Glutamatergic neuron (in vitro differentiated cells): ENCODE measurements at regions not wholly inside any gene's neighbourhood (a gene's known extent, or its start where the extent isn't known, plus 50 kb on each side); places are given as distances from the start of the nearest gene placed in this dataset.
"Not testable (repeated sequence)": the region's sequence is repeated elsewhere in the genome, so short reads cannot be mapped to it uniquely, and the experiment has no call there.

Experiments
- DNase-seq: peaks from one replicate; pipeline ENCODE4 v3.0.0; 2022
- H3K27ac Mint-ChIP-seq: one replicate; pipeline ENCODE4 v1.8.0; 2020; ENCODE audit warnings: mild to moderate bottlenecking, mixed read lengths, inconsistent platforms; ENCODE audit not compliant: unreplicated experiment
- H3K27me3 Mint-ChIP-seq: one replicate; pipeline ENCODE4 v1.8.0; 2020; ENCODE audit warnings: mild to moderate bottlenecking, moderate library complexity, mixed read lengths, inconsistent platforms; ENCODE audit not compliant: unreplicated experiment
- H3K36me3 Mint-ChIP-seq: one replicate; pipeline ENCODE4 v1.8.0; 2020; ENCODE audit warnings: mild to moderate bottlenecking, mixed read lengths, inconsistent platforms; ENCODE audit not compliant: unreplicated experiment
- H3K4me1 Mint-ChIP-seq: one replicate; pipeline ENCODE4 v1.8.0; 2020; ENCODE audit warnings: mild to moderate bottlenecking, low read depth, mixed read lengths, inconsistent platforms; ENCODE audit not compliant: unreplicated experiment
- H3K4me3 Mint-ChIP-seq: one replicate; pipeline ENCODE4 v1.8.0; 2020; ENCODE audit warnings: mild to moderate bottlenecking, mixed read lengths, inconsistent platforms; ENCODE audit not compliant: unreplicated experiment
- H3K9me3 Mint-ChIP-seq: one replicate; pipeline ENCODE4 v1.8.0; 2020; ENCODE audit warnings: mild to moderate bottlenecking, moderate library complexity, mixed read lengths, inconsistent platforms; ENCODE audit not compliant: unreplicated experiment
- CTCF ChIP-seq: fragments of 200-600 bp; sonication (generic); IDR thresholded peaks from one replicate; pipeline ENCODE4 v1.5.0; 2021; ENCODE audit not compliant: partially characterized antibody, unreplicated experiment

DNA sequence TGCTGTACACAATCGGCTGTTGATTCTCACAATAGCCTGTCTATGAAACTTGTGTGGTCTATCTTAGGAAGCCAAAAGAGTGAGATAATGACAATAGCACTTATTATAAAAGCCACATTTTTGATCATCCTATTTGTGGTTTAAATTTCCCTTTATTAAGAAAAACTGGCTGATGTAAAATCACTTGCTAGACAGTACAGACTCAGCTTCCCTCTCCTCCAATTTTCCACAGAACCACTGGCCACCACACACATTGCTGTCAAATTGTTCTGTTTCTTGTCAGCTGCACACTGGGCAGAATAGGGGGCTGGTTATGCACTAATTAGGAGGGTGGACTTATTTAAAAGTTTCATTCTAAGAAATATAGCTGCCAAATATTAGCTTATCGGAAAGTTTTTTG lies 425.9 kb downstream of the EPHA3 start:
- no peaks in the 10 kb centered on the region for H3K36me3 Mint-ChIP-seq
- H3K27ac Mint-ChIP-seq: no peak overlapping the region
- H3K27me3 Mint-ChIP-seq: no peaks in the 10 kb centered on the region
- no peaks in the 10 kb centered on the region for H3K4me1 Mint-ChIP-seq
- TF ChIP-seq CTCF: no peak
- DNase-seq: no peak
- H3K4me3 Mint-ChIP-seq: no peak overlapping the region
- H3K9me3 Mint-ChIP-seq: no peaks in the 10 kb centered on the region

DNA sequence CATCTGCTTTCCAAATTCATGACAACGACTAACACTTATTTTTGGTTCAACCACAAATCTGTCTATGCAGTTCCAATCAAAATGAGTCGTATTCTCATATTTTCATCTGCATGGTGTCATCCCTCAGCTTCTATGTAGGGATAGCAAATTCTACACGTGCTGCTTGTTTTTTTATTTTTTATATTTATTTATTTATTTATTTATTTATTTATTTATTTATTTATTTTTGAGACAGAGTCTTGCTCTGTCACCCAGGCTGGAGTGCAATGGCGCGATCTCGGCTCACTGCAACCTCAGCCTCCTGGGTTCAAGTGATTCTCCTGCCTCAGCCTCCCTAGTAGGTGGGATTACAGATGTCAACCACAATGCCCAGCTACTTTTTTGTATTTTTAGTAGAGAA lies 447.2 kb downstream of the EPHA3 start:
- H3K36me3 Mint-ChIP-seq, H3K4me1 Mint-ChIP-seq, H3K27ac Mint-ChIP-seq, H3K4me3 Mint-ChIP-seq, H3K27me3 Mint-ChIP-seq, H3K9me3 Mint-ChIP-seq, DNase-seq: not testable (repeated sequence)

DNA sequence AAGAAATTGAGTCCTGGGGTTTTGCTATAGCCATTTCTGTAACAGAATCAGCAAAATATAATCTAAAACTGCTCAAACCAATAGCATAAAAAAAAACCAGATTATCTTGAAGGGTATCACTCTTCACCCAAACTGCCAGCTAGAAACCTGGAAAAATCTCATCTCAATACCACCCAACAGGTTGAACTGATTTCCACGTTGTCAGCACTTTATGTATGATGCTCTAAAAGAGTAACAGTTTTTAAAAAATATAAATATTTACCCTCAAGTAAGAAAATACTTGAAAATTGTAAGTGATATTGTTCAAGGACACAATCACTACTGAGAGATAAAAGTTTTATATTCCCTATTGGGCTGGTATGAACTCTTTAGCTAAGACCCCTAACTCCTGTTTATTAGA lies 451.3 kb downstream of the EPHA3 start:
- Mint-ChIP-seq H3K9me3 (peaks cover 2% of the 10 kb centered on the region), H3K27me3 (no peaks in the 10 kb centered on the region), H3K4me3 (no peak overlapping the region), H3K27ac (no peak overlapping the region), H3K36me3 (no peaks in the 10 kb centered on the region), H3K4me1 (no peaks in the 10 kb centered on the region)
- DNase-seq: no peak
- no peak for TF ChIP-seq CTCF

DNA sequence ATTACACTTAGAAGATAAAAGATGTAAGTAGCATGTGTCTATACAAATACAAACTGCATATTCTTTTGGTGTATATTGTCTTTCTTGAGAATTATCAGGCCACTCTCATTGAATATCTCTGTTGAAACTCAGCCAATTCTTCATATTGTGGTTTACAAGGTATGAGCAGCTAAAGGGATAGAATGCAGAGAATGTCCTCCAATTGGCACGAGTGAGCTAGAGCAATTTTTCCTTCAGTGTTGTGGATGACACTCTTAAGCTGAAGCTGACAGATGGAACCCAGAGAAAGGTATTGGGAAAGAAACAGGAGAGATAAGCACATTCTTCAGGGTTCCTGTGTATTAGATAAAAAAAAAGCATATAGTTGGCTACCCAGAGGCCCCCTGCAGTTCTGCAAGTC lies 453.1 kb downstream of the EPHA3 start:
- Mint-ChIP-seq H3K4me1 (no peaks in the 10 kb centered on the region), H3K9me3 (peaks cover 3% of the 10 kb centered on the region), H3K4me3 (no peak overlapping the region), H3K27ac (no peak overlapping the region), H3K27me3 (no peaks in the 10 kb centered on the region), H3K36me3 (no peaks in the 10 kb centered on the region)
- TF ChIP-seq CTCF: no peak
- no peak for DNase-seq

DNA sequence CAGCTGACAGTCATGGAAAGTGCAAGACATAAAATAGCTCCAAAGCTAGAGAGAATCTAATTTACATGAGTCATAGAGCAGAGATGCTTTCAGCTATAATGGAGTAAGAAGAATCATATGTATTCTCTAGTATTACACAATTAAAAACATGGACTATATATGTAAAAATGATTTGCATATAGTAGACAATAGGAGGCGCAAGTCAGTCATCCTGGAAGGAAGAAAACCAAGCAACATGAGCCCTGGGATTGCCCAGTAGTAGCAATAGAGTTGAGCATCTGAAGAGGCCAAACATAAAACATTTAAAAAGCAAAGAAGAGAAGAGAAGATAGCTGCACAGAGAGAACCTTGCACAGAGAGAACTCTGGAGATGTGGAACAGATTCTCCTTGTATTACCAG lies 455.0 kb downstream of the EPHA3 start:
- H3K9me3 Mint-ChIP-seq: peaks cover 3% of the 10 kb centered on the region
- no peak overlapping the region for H3K27ac Mint-ChIP-seq
- peaks cover 5% of the 10 kb centered on the region for H3K36me3 Mint-ChIP-seq
- no peak for TF ChIP-seq CTCF
- H3K4me1 Mint-ChIP-seq: no peaks in the 10 kb centered on the region
- DNase-seq: no peak
- H3K27me3 Mint-ChIP-seq: no peaks in the 10 kb centered on the region
- H3K4me3 Mint-ChIP-seq: no peak overlapping the region

GRCh38 chr3:89565098-89565497 lies 457.7 kb downstream of the EPHA3 start:
- Mint-ChIP-seq H3K9me3 (peaks cover 5% of the 10 kb centered on the region), H3K4me3 (no peak overlapping the region), H3K4me1 (no peaks in the 10 kb centered on the region), H3K27ac (no peak overlapping the region), H3K27me3 (no peaks in the 10 kb centered on the region), H3K36me3 (peaks cover 11% of the 10 kb centered on the region)
- DNase-seq: no peak
- TF ChIP-seq CTCF: no peak
